Nephron (organoid): ENCODE measurements at regions not wholly inside any gene's neighbourhood (a gene's known extent, or its start where the extent isn't known, plus 50 kb on each side); places are given as distances from the start of the nearest gene placed in this dataset.

Experiments used
- H3K27ac Mint-ChIP-seq, 3 experiments: 2 replicates each; pipeline ENCODE4 v1.8.0; 2020; ENCODE audit warnings: mixed read lengths in 3 of 3, mild to moderate bottlenecking in 2 of 3, moderate library complexity in 1 of 3
- H3K27me3 Mint-ChIP-seq: 2 replicates; pipeline ENCODE4 v1.8.0; 2021; ENCODE audit warnings: low read depth, mild to moderate bottlenecking, moderate library complexity, mixed read lengths
- H3K36me3 Mint-ChIP-seq: 2 replicates; pipeline ENCODE4 v1.8.0; 2020; ENCODE audit warnings: low read depth, mixed read lengths
- H3K4me1 Mint-ChIP-seq: 2 replicates; pipeline ENCODE4 v1.8.0; 2020; ENCODE audit warnings: mixed read lengths
- H3K4me3 Mint-ChIP-seq, 3 experiments: 2 replicates each; pipeline ENCODE4 v1.8.0; 2020; ENCODE audit warnings: mild to moderate bottlenecking in 3 of 3, mixed read lengths in 3 of 3, moderate library complexity in 2 of 3
- H3K9me3 Mint-ChIP-seq: 2 replicates; pipeline ENCODE4 v1.8.0; 2020; ENCODE audit warnings: mixed read lengths
- CTCF ChIP-seq, 3 experiments: fragments of 200-600 bp; sonication (generic); IDR thresholded peaks; one replicate each; pipeline ENCODE4 v1.5.0; 2021; ENCODE audit warnings: antibody characterized with exemption in 3 of 3; ENCODE audit not compliant: unreplicated experiment in 3 of 3

DNA sequence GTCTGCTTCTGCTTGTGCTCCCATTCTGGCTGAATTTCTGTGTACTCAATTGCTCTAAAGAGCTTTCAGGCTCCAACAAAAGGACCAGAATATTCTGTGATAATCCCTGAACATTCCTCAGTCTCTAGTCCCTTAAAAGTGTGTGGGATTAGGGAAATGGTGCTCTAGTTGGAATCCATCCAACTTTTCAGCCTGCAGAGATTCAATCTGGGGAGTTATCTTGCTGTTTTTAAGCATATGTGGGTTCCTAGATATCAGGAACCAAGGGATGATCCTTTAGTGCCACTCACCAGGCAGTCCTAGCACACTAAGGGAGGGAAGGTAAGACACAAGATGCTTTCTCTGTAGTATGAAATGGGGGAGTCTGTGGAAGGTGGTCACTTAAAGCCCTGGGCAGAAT, 140.3 kb upstream of the SLC1A4 start:
- no peak overlapping the region for H3K4me3 Mint-ChIP-seq
- peaks cover 17% of the 10 kb centered on the region for H3K4me1 Mint-ChIP-seq
- no peak overlapping the region for H3K27ac Mint-ChIP-seq
- peaks cover 3% of the 10 kb centered on the region for H3K27me3 Mint-ChIP-seq
- H3K9me3 Mint-ChIP-seq, result no peaks in the 10 kb centered on the region
- H3K36me3 Mint-ChIP-seq, result no peaks in the 10 kb centered on the region
- TF ChIP-seq CTCF (IDR thresholded peaks at IDR 0.05; ENCODE audit: unreplicated experiment in 3 of 3), result no peak

DNA sequence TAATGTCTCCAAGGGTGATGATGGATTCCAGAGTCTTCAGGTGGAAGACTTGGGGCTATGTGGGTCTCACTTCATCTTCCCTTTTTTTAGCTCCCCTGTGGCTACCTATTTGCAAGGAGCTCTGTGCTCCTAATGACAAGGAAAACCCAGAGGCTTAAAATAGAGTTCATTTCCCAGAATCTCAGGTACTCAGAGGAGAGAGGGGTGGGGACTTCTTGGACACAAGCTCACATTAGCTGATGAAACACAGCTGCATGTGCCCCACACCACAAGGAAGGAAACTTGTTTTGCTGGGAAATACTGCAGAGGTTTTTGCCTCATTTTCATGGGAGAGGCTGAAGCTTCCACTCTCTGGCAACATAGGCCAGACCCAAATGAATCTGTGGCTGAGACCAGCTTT, 138.6 kb upstream of the SLC1A4 start:
- Mint-ChIP-seq H3K36me3 (no peaks in the 10 kb centered on the region), H3K27me3 (peaks cover 3% of the 10 kb centered on the region), H3K9me3 (no peaks in the 10 kb centered on the region), H3K27ac (no peak overlapping the region), H3K4me3 (no peak overlapping the region), H3K4me1 (peaks cover 29% of the 10 kb centered on the region)
- no peak for TF ChIP-seq CTCF (IDR thresholded peaks at IDR 0.05; ENCODE audit: unreplicated experiment in 3 of 3)

DNA sequence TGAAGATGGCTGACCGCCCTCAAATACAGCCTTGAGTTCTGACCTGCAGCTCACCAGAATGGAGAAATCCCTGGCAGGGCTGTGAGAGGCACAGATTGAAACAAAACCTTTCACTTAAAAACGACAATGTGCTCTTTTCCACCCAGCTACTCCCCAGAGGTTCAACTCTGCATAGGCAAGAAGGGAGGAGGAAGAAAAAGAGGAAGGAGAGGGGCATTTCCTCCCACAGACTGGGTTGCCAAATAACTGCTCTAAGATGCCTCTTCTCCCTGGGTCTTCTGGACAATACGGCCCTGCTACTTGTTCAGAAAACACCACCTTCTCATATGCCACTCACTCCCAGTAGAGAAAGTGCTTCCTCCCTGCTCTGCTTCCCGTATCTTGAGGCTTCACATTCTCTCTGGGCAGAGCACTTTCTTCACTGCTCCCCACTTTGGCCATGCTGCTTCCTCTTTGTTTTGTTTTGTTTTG, 136.4 kb upstream of the SLC1A4 start:
- Mint-ChIP-seq H3K4me1 (peaks cover 35% of the 10 kb centered on the region), H3K27me3 (peaks cover 3% of the 10 kb centered on the region), H3K36me3 (no peaks in the 10 kb centered on the region), H3K27ac (no peak overlapping the region), H3K9me3 (no peaks in the 10 kb centered on the region), H3K4me3 (no peak overlapping the region)
- no peak for TF ChIP-seq CTCF (IDR thresholded peaks at IDR 0.05; ENCODE audit: unreplicated experiment in 3 of 3)

- H3K4me3 Mint-ChIP-seq, result no peak overlapping the region
- no peak overlapping the region for H3K27ac Mint-ChIP-seq
- peaks cover 3% of the 10 kb centered on the region for H3K27me3 Mint-ChIP-seq
- peaks cover 40% of the 10 kb centered on the region for H3K4me1 Mint-ChIP-seq
- TF ChIP-seq CTCF (IDR thresholded peaks at IDR 0.05; ENCODE audit: unreplicated experiment in 3 of 3), result no peak
- H3K36me3 Mint-ChIP-seq, result no peaks in the 10 kb centered on the region
- H3K9me3 Mint-ChIP-seq, result no peaks in the 10 kb centered on the region
Observed at GRCh38 chr2:64853306-64853705, 135.9 kb upstream of the SLC1A4 start.

DNA sequence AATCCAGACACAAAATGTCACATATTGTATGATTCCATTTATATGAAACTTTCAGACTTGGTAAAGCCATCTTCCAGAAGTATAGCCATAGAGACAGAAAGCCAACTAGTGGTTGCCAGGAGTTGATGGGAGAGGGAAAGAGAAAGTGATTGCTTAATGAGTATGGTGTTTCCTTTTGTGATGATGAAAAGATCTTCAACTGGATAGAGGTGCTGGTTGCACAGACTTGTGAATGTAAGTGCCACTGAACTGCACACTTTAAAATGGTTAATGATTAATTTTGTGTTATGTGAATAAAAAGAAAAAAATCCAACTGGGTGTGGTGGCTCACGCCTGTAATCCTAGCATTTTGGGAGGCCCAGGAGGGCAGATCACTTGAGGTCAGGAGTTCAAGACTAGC, 135.3 kb upstream of the SLC1A4 start:
- Mint-ChIP-seq H3K4me1 (peaks cover 45% of the 10 kb centered on the region), H3K27me3 (peaks cover 3% of the 10 kb centered on the region), H3K4me3 (no peak overlapping the region), H3K36me3 (no peaks in the 10 kb centered on the region), H3K9me3 (no peaks in the 10 kb centered on the region), H3K27ac (peak overlapping the region in 1 of 3 experiments; percentile 23)
- TF ChIP-seq CTCF (IDR thresholded peaks at IDR 0.05; ENCODE audit: unreplicated experiment in 3 of 3), result no peak

- no peak for TF ChIP-seq CTCF (IDR thresholded peaks at IDR 0.05; ENCODE audit: unreplicated experiment in 3 of 3)
- H3K4me1 Mint-ChIP-seq, result peaks cover 50% of the 10 kb centered on the region
Observed at GRCh38 chr2:64854773-64855237, 134.4 kb upstream of the SLC1A4 start.

More at GRCh38 chr2:64854773-64855237, 134.4 kb upstream of the SLC1A4 start:
- Mint-ChIP-seq H3K27me3 (peaks cover 3% of the 10 kb centered on the region), H3K4me3 (no peak overlapping the region), H3K27ac (peak overlapping the region; percentile 4 to 65 (median 60)), H3K36me3 (no peaks in the 10 kb centered on the region), H3K9me3 (no peaks in the 10 kb centered on the region)
